IPS-20b (cell line): ENCODE measurements at regions not wholly inside any gene's neighbourhood (a gene's known extent, or its start where the extent isn't known, plus 50 kb on each side); places are given as distances from the start of the nearest gene placed in this dataset.

Source experiments
- H3K27ac ChIP-seq: one replicate; pipeline ENCODE4 v1.5.1; 2013; ENCODE audit warnings: low read length
- H3K27me3 ChIP-seq: 2 replicates; pipeline ENCODE4 v1.6.1; 2013; ENCODE audit warnings: mild to moderate bottlenecking, low read length, inconsistent platforms; ENCODE audit not compliant: insufficient read depth
- H3K36me3 ChIP-seq: 2 replicates; pipeline ENCODE4 v1.6.1; 2013; ENCODE audit warnings: low read depth, mild to moderate bottlenecking, inconsistent platforms, low read length, moderate library complexity; ENCODE audit not compliant: insufficient read depth
- H3K4me1 ChIP-seq: 2 replicates; pipeline ENCODE4 v1.6.1; 2013; ENCODE audit warnings: mild to moderate bottlenecking, control low read depth, inconsistent platforms, low read length, moderate library complexity; ENCODE audit not compliant: insufficient read depth
- H3K4me3 ChIP-seq: 2 replicates; pipeline ENCODE4 v1.5.1; 2013; ENCODE audit warnings: mild to moderate bottlenecking, low read length, inconsistent platforms
- H3K9ac ChIP-seq: 2 replicates; pipeline ENCODE4 v1.6.1; 2013; ENCODE audit warnings: low read depth, mild to moderate bottlenecking, inconsistent platforms, low read length, moderate library complexity
- H3K9me3 ChIP-seq: 2 replicates; pipeline ENCODE4 v1.6.1; 2013; ENCODE audit warnings: mild to moderate bottlenecking, low read depth, low read length, inconsistent platforms; ENCODE audit not compliant: insufficient read depth

- Histone ChIP-seq H3K36me3 (no peaks in the 10 kb centered on the region), H3K4me3 (no peak overlapping the region), H3K27ac (no peak overlapping the region), H3K9me3 (no peaks in the 10 kb centered on the region; the same call in none of the 2 replicates), H3K27me3 (no peaks in the 10 kb centered on the region), H3K9ac (no peak overlapping the region), H3K4me1 (no peaks in the 10 kb centered on the region)
These were observed 631.7 kb upstream of the SGCG start for GRCh38 chr13:22549126-22549525.

- Histone ChIP-seq H3K36me3 (no peaks in the 10 kb centered on the region), H3K9ac (no peak overlapping the region), H3K9me3 (no peaks in the 10 kb centered on the region), H3K27ac (no peak overlapping the region), H3K4me1 (no peaks in the 10 kb centered on the region), H3K4me3 (no peak overlapping the region), H3K27me3 (no peaks in the 10 kb centered on the region)
These were observed 619.2 kb upstream of the SGCG start for GRCh38 chr13:22561581-22561980.

GRCh38 chr13:22562116-22562515, 618.7 kb upstream of the SGCG start:
- Histone ChIP-seq H3K36me3 (no peaks in the 10 kb centered on the region), H3K9me3 (no peaks in the 10 kb centered on the region), H3K4me1 (no peaks in the 10 kb centered on the region), H3K4me3 (no peak overlapping the region), H3K9ac (no peak overlapping the region), H3K27me3 (no peaks in the 10 kb centered on the region), H3K27ac (no peak overlapping the region)

- Histone ChIP-seq H3K9ac (no peak overlapping the region), H3K4me1 (no peaks in the 10 kb centered on the region), H3K27me3 (no peaks in the 10 kb centered on the region), H3K36me3 (no peaks in the 10 kb centered on the region), H3K9me3 (no peaks in the 10 kb centered on the region), H3K27ac (no peak overlapping the region), H3K4me3 (no peak overlapping the region)
These were observed 617.5 kb upstream of the SGCG start for GRCh38 chr13:22563272-22563671.

- Histone ChIP-seq H3K9ac (no peak overlapping the region), H3K27me3 (no peaks in the 10 kb centered on the region), H3K9me3 (no peaks in the 10 kb centered on the region), H3K36me3 (no peaks in the 10 kb centered on the region), H3K4me1 (no peaks in the 10 kb centered on the region), H3K4me3 (no peak overlapping the region), H3K27ac (no peak overlapping the region)
These were observed 611.0 kb upstream of the SGCG start for GRCh38 chr13:22569811-22570210.

- no peaks in the 10 kb centered on the region for H3K4me1 ChIP-seq
- H3K36me3 ChIP-seq = no peaks in the 10 kb centered on the region
- H3K27me3 ChIP-seq = no peaks in the 10 kb centered on the region
- H3K9me3 ChIP-seq = no peaks in the 10 kb centered on the region
- H3K9ac ChIP-seq = no peak overlapping the region
- no peak overlapping the region for H3K27ac ChIP-seq
- H3K4me3 ChIP-seq = no peak overlapping the region
These were observed 590.9 kb upstream of the SGCG start for GRCh38 chr13:22589880-22590279.

GRCh38 chr13:22592515-22592914, 588.3 kb upstream of the SGCG start:
- no peaks in the 10 kb centered on the region for H3K9me3 ChIP-seq
- H3K27me3 ChIP-seq = no peaks in the 10 kb centered on the region
- H3K9ac ChIP-seq = no peak overlapping the region
- H3K36me3 ChIP-seq = no peaks in the 10 kb centered on the region
- no peak overlapping the region for H3K4me3 ChIP-seq
- no peaks in the 10 kb centered on the region for H3K4me1 ChIP-seq
- H3K27ac ChIP-seq = no peak overlapping the region

GRCh38 chr13:22594041-22594440, 586.7 kb upstream of the SGCG start:
- Histone ChIP-seq H3K4me1 (no peaks in the 10 kb centered on the region), H3K9me3 (no peaks in the 10 kb centered on the region), H3K9ac (no peak overlapping the region), H3K36me3 (no peaks in the 10 kb centered on the region), H3K4me3 (no peak overlapping the region), H3K27me3 (no peaks in the 10 kb centered on the region), H3K27ac (no peak overlapping the region)

- no peak overlapping the region for H3K9ac ChIP-seq
- no peak overlapping the region for H3K27ac ChIP-seq
- H3K27me3 ChIP-seq = no peaks in the 10 kb centered on the region
- H3K4me3 ChIP-seq = no peak overlapping the region
- no peaks in the 10 kb centered on the region for H3K9me3 ChIP-seq
- no peaks in the 10 kb centered on the region for H3K36me3 ChIP-seq
- no peaks in the 10 kb centered on the region for H3K4me1 ChIP-seq
These were observed 584.5 kb upstream of the SGCG start for GRCh38 chr13:22596171-22596863.

GRCh38 chr13:22599156-22599555, 581.6 kb upstream of the SGCG start:
- Histone ChIP-seq H3K9ac (no peak overlapping the region), H3K36me3 (no peaks in the 10 kb centered on the region), H3K4me1 (no peaks in the 10 kb centered on the region), H3K27me3 (no peaks in the 10 kb centered on the region), H3K27ac (no peak overlapping the region), H3K4me3 (no peak overlapping the region), H3K9me3 (0 out of 2 replicates have a peak, but pooled peaks cover under 1% of the 10 kb centered on the region)

- Histone ChIP-seq H3K27ac (no peak overlapping the region), H3K36me3 (no peaks in the 10 kb centered on the region), H3K9ac (no peak overlapping the region), H3K9me3 (peaks cover 9% of the 10 kb centered on the region), H3K4me1 (no peaks in the 10 kb centered on the region), H3K4me3 (no peak overlapping the region), H3K27me3 (no peaks in the 10 kb centered on the region)
These were observed 562.8 kb upstream of the SGCG start for GRCh38 chr13:22618002-22618401.

GRCh38 chr13:22625691-22626090, 555.1 kb upstream of the SGCG start:
- Histone ChIP-seq H3K9ac (no peak overlapping the region), H3K36me3 (no peaks in the 10 kb centered on the region), H3K27ac (no peak overlapping the region), H3K27me3 (no peaks in the 10 kb centered on the region), H3K9me3 (peaks cover 5% of the 10 kb centered on the region; the same call in 1 of the 2 replicates), H3K4me3 (no peak overlapping the region), H3K4me1 (no peaks in the 10 kb centered on the region)
